HEK293 (cell line): ENCODE measurements at regions not wholly inside any gene's neighbourhood (a gene's known extent, or its start where the extent isn't known, plus 50 kb on each side); places are given as distances from the start of the nearest gene placed in this dataset.

Source experiments
- ZNF76 ChIP-seq: fragments of 450-650 bp; formaldehyde crosslinking; IDR thresholded peaks from 2 replicates; pipeline ENCODE4; 2016; ENCODE audit warnings: low read depth, missing biosample characterization, missing genetic modification characterization, borderline replicate concordance
- ZNF776 ChIP-seq: fragments of 450-650 bp; formaldehyde crosslinking; IDR thresholded peaks from 2 replicates; pipeline ENCODE4 v1.5.0; 2017; ENCODE audit warnings: missing biosample characterization, missing genetic modification characterization, borderline replicate concordance

DNA sequence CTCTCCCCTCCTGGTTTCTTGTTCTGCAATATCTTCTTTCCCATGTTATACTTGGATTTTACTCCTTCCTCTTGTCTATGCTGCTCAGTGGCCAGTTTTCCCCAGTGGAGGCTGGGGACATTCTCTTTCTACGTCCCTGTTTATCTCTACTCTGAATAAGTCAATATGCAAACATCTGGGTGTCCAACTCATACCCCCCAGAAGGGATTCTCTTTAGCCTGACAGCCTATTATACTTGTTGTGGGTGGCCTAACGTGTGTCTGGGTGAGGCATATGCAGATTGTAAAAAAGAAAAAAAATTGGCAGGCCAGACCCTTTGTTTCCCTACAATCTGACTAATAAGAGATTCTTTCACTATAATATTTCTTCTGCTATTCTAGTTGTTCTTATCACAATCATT lies 134.2 kb upstream of the MAF start:
- TF ChIP-seq ZNF76 (no peak), ZNF776 (tag by site-specific recombination) (no peak)
